Esophagus squamous epithelium (tissue), 4 donors: ENCODE measurements at regions not wholly inside any gene's neighbourhood (a gene's known extent, or its start where the extent isn't known, plus 50 kb on each side); places are given as distances from the start of the nearest gene placed in this dataset.

Source experiments
- CTCF ChIP-seq, 6 experiments: fragments of 450-650 bp in 4 of 6; fragments of 200-600 bp in 2 of 6; sonication (generic) in 2 of 6; IDR thresholded peaks; one replicate each; pipeline ENCODE4 v1.5.1; 2016 to 2019; ENCODE audit warnings: antibody characterized with exemption in 6 of 6, mild to moderate bottlenecking in 4 of 6, moderate library complexity in 4 of 6
- POLR2A ChIP-seq, 4 donors: fragments of 450-650 bp; IDR thresholded peaks; one replicate each; pipeline ENCODE4 v1.6.1; 2017; ENCODE audit warnings: antibody characterized with exemption in 4 of 4, mild to moderate bottlenecking in 4 of 4, moderate library complexity in 3 of 4

- TF ChIP-seq CTCF (IDR thresholded peaks at IDR 0.05) (no peak), POLR2A (IDR thresholded peaks at IDR 0.05) (no peak)
Measured at GRCh38 chrX:69109706-69110105, 55.5 kb downstream of the PJA1 start.
